H9 (cell line): ENCODE measurements at regions not wholly inside any gene's neighbourhood (a gene's known extent, or its start where the extent isn't known, plus 50 kb on each side); places are given as distances from the start of the nearest gene placed in this dataset.
A peak's percentile ranks its signal among the peaks of the same experiment; 100 is the strongest.

Experiments used
- DNase-seq: peaks from one replicate; pipeline ENCODE4 v3.0.0-alpha.2; 2017
- H2AFZ ChIP-seq: one replicate; pipeline ENCODE4 v1.6.1; 2013; ENCODE audit warnings: mild to moderate bottlenecking, low read length, control low read depth, moderate library complexity
- H2AK5ac ChIP-seq: 2 replicates; pipeline ENCODE4 v1.6.1; 2013; ENCODE audit warnings: low read length, control low read depth, mixed read lengths; ENCODE audit not compliant: insufficient read length
- H2BK120ac ChIP-seq: one replicate; pipeline ENCODE4 v1.6.1; 2013; ENCODE audit warnings: low read depth, mild to moderate bottlenecking, low read length, control low read depth, inconsistent platforms; ENCODE audit not compliant: poor library complexity, severe bottlenecking
- H2BK12ac ChIP-seq: 2 replicates; pipeline ENCODE4 v1.6.1; 2013; ENCODE audit warnings: low read length, control low read depth, mixed read lengths, low read depth; ENCODE audit not compliant: insufficient read length
- H2BK15ac ChIP-seq: 2 replicates; pipeline ENCODE4 v1.6.1; 2013; ENCODE audit warnings: low read depth, low read length, control low read depth
- H2BK20ac ChIP-seq: one replicate; pipeline ENCODE4 v1.6.1; 2013; ENCODE audit warnings: low read depth, mild to moderate bottlenecking, low read length, control low read depth, inconsistent platforms; ENCODE audit not compliant: poor library complexity, severe bottlenecking
- H2BK5ac ChIP-seq: 2 replicates; pipeline ENCODE4 v1.6.1; 2013; ENCODE audit warnings: low read length, control low read depth, mixed read lengths; ENCODE audit not compliant: insufficient read length
- H3K14ac ChIP-seq: 2 replicates; pipeline ENCODE4 v1.6.1; 2013; ENCODE audit warnings: low read length, control low read depth; ENCODE audit not compliant: insufficient read depth
- H3K18ac ChIP-seq: 2 replicates; pipeline ENCODE4 v1.6.1; 2013; ENCODE audit warnings: low read depth, mild to moderate bottlenecking, mixed read lengths, low read length, control low read depth; ENCODE audit not compliant: insufficient read length
- H3K23ac ChIP-seq: 2 replicates; pipeline ENCODE4 v1.6.1; 2013; ENCODE audit warnings: low read length, control low read depth, mixed read lengths, low read depth; ENCODE audit not compliant: insufficient read length
- H3K23me2 ChIP-seq: 2 replicates; pipeline ENCODE4 v1.6.1; 2013; ENCODE audit warnings: low read depth, mild to moderate bottlenecking, mixed read lengths, low read length, control low read depth; ENCODE audit not compliant: insufficient read length, poor library complexity, severe bottlenecking
- H3K27ac ChIP-seq: 2 replicates; pipeline ENCODE4 v1.5.1; 2013; ENCODE audit warnings: low read length, control low read depth, mixed read lengths, low read depth; ENCODE audit not compliant: insufficient read length
- H3K27me3 ChIP-seq: 2 replicates; pipeline ENCODE4 v1.6.1; 2013; ENCODE audit warnings: low read length, control low read depth, inconsistent platforms; ENCODE audit not compliant: insufficient read depth
- H3K4ac ChIP-seq: 2 replicates; pipeline ENCODE4 v1.6.1; 2013; ENCODE audit warnings: low read depth, mild to moderate bottlenecking, control low read depth, inconsistent platforms, low read length, moderate library complexity
- H3K4me1 ChIP-seq: 2 replicates; pipeline ENCODE4 v1.6.1; 2013; ENCODE audit warnings: low read length, control low read depth, inconsistent platforms; ENCODE audit not compliant: insufficient read depth
- H3K4me2 ChIP-seq: 2 replicates; pipeline ENCODE4 v1.6.1; 2013; ENCODE audit warnings: low read length, control low read depth, mixed read lengths; ENCODE audit not compliant: insufficient read length, insufficient read depth
- H3K56ac ChIP-seq: 2 replicates; pipeline ENCODE4 v1.6.1; 2013; ENCODE audit warnings: low read depth, mild to moderate bottlenecking, mixed read lengths, low read length, control low read depth; ENCODE audit not compliant: insufficient read length
- H3K79me1 ChIP-seq: 2 replicates; pipeline ENCODE4 v1.6.1; 2013; ENCODE audit warnings: low read depth, mild to moderate bottlenecking, moderate library complexity, low read length, control low read depth, inconsistent platforms; ENCODE audit not compliant: insufficient read depth, poor library complexity, severe bottlenecking
- H3K79me2 ChIP-seq: 2 replicates; pipeline ENCODE4 v1.6.1; 2013; ENCODE audit warnings: low read length, control low read depth, inconsistent platforms; ENCODE audit not compliant: insufficient read depth
- H3K9ac ChIP-seq: 2 replicates; pipeline ENCODE4 v1.6.1; 2013; ENCODE audit warnings: low read length, control low read depth, mixed read lengths; ENCODE audit not compliant: insufficient read length; ENCODE audit errors: extremely low read depth
- H3K9me3 ChIP-seq: one replicate; pipeline ENCODE4 v1.6.1; 2013; ENCODE audit warnings: low read depth, low read length, inconsistent platforms; ENCODE audit not compliant: control insufficient read depth
- H3T11ph ChIP-seq: one replicate; pipeline ENCODE4 v1.6.1; 2013; ENCODE audit warnings: mild to moderate bottlenecking, low read length, control low read depth, inconsistent platforms
- H4K20me1 ChIP-seq: one replicate; pipeline ENCODE4 v1.6.1; 2013; ENCODE audit not compliant: control insufficient read depth, insufficient read length, insufficient read depth
- H4K5ac ChIP-seq: 2 replicates; pipeline ENCODE4 v1.6.1; 2013; ENCODE audit warnings: low read depth, mild to moderate bottlenecking, mixed read lengths, low read length, control low read depth; ENCODE audit not compliant: insufficient read length
- H4K8ac ChIP-seq: replicated peaks from 2 replicates; pipeline ENCODE4 v1.6.1; 2013; ENCODE audit warnings: low read length, control low read depth, mixed read lengths, low read depth; ENCODE audit not compliant: insufficient read length
- H4K91ac ChIP-seq: 2 replicates; pipeline ENCODE4 v1.6.1; 2013; ENCODE audit warnings: low read depth, mild to moderate bottlenecking, moderate library complexity, mixed read lengths, low read length, control low read depth; ENCODE audit not compliant: insufficient read length
- H3K27ac Mint-ChIP-seq, 3 experiments: 2 replicates in 2 of 3; 3 replicates in 1 of 3; pipeline ENCODE4 v1.8.0; 2020 to 2021; ENCODE audit warnings: mixed read lengths in 3 of 3, mild to moderate bottlenecking in 1 of 3, moderate library complexity in 1 of 3
- H3K27me3 Mint-ChIP-seq: 2 replicates; pipeline ENCODE4 v1.8.0; 2021; ENCODE audit warnings: low read depth, mild to moderate bottlenecking, moderate library complexity, mixed read lengths
- H3K36me3 Mint-ChIP-seq, 3 experiments: 2 replicates in 2 of 3; 3 replicates in 1 of 3; pipeline ENCODE4 v1.8.0; 2020 to 2021; ENCODE audit warnings: low read depth in 3 of 3, mixed read lengths in 3 of 3; ENCODE audit not compliant: insufficient read depth in 1 of 3
- H3K4me1 Mint-ChIP-seq, 2 experiments: 2 replicates each; pipeline ENCODE4 v1.8.0; 2020; ENCODE audit warnings: mixed read lengths in 2 of 2
- H3K4me3 Mint-ChIP-seq, 2 experiments: 2 replicates in 1 of 2; 3 replicates in 1 of 2; pipeline ENCODE4 v1.8.0; 2020 to 2021; ENCODE audit warnings: mild to moderate bottlenecking in 2 of 2, mixed read lengths in 2 of 2, moderate library complexity in 1 of 2
- H3K9me3 Mint-ChIP-seq, 2 experiments: 2 replicates in 1 of 2; 3 replicates in 1 of 2; pipeline ENCODE4 v1.8.0; 2020; ENCODE audit warnings: mild to moderate bottlenecking in 2 of 2, mixed read lengths in 2 of 2, moderate library complexity in 1 of 2
- WGBS: extraction: QIAGEN DNeasy Blood & Tissue Kit; methylation state at CpG from one replicate; pipeline ENCODE4 v1.1.7; 2013; ENCODE audit warnings: missing lambda C conversion rate, low lambda C conversion rate, mixed read lengths; ENCODE audit not compliant: insufficient read length; ENCODE audit errors: extremely low coverage; 5-methylcytosine and 5-hydroxymethylcytosine counted together
- TF ChIP-seq, protein P1 (sequence below): fragments of 200-600 bp; sonication (generic); conservative IDR thresholded peaks from 3 replicates; pipeline ENCODE4 v1.8.0; 2021; ENCODE audit warnings: antibody characterized with exemption, mild to moderate bottlenecking

DNA sequence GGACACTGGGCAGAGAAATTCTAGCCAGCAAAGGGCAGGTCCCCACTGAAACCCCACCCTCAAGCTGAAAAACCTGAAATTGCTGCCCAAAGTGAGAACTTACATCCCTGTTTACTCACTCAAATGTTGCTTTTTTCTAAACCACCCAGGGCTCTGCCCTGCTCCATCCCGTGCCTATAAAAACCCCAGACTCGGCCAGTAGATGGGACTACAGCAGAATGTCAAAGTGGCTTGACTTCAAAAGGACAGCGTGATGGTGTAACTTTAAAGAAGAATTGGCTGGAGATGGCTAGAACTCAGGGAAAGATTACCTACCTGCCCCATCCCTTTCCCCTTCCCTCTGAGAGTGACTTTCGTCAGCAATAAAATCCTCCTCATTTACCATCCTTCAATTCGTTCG, 246.9 kb downstream of the PYDC2 start:
- Histone ChIP-seq H3K14ac (no peak overlapping the region), H3K23ac (no peak overlapping the region), H4K91ac (no peak overlapping the region), H2BK5ac (no peak overlapping the region), H2AK5ac (no peak overlapping the region), H3K56ac (no peak overlapping the region), H2BK20ac (no peak overlapping the region), H2AFZ (peak overlapping the region; percentile 61), H3K79me2 (no peaks in the 10 kb centered on the region), H3K9me3 (no peaks in the 10 kb centered on the region), H3K27me3 (no peaks in the 10 kb centered on the region), H3K79me1 (no peaks in the 10 kb centered on the region), H3K27ac (no peak overlapping the region), H3K4me2 (no peak overlapping the region), H3K4ac (no peak overlapping the region), H3K9ac (no peak overlapping the region), H2BK12ac (no peak overlapping the region), H4K5ac (no peak overlapping the region), H2BK15ac (no peak overlapping the region), H3K18ac (no peak overlapping the region), H3T11ph (no peak overlapping the region), H3K23me2 (no peaks in the 10 kb centered on the region), H4K8ac (no peak overlapping the region), H4K20me1 (no peaks in the 10 kb centered on the region), H2BK120ac (no peak overlapping the region), H3K4me1 (no peaks in the 10 kb centered on the region; the same call in 1 of the 2 replicates)
- H3K27me3 Mint-ChIP-seq: no peaks in the 10 kb centered on the region
- peaks cover 2 to 11% of the 10 kb centered on the region in 2 experiments; a peak in 4 of 5 replicates for H3K9me3 Mint-ChIP-seq
- H3K36me3 Mint-ChIP-seq: peaks cover 1 to 3% (median 3%) of the 10 kb centered on the region in 3 experiments; a peak in 5 of 7 replicates
- H3K27ac Mint-ChIP-seq: no peak overlapping the region
- no peak overlapping the region for H3K4me3 Mint-ChIP-seq
- WGBS: no CpG with 5 or more reads among the region's 6 CpGs
- no peak for DNase-seq
- H3K4me1 Mint-ChIP-seq: no peaks in the 10 kb centered on the region; a peak in 1 of 4 replicates
- TF ChIP-seq, protein P1, sequence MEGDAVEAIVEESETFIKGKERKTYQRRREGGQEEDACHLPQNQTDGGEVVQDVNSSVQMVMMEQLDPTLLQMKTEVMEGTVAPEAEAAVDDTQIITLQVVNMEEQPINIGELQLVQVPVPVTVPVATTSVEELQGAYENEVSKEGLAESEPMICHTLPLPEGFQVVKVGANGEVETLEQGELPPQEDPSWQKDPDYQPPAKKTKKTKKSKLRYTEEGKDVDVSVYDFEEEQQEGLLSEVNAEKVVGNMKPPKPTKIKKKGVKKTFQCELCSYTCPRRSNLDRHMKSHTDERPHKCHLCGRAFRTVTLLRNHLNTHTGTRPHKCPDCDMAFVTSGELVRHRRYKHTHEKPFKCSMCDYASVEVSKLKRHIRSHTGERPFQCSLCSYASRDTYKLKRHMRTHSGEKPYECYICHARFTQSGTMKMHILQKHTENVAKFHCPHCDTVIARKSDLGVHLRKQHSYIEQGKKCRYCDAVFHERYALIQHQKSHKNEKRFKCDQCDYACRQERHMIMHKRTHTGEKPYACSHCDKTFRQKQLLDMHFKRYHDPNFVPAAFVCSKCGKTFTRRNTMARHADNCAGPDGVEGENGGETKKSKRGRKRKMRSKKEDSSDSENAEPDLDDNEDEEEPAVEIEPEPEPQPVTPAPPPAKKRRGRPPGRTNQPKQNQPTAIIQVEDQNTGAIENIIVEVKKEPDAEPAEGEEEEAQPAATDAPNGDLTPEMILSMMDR: no peak
